ENCODE measurements at regions not wholly inside any gene's neighbourhood (a gene's known extent, or its start where the extent isn't known, plus 50 kb on each side); places are given as distances from the start of the nearest gene placed in this dataset.

- TF ChIP-seq CTCF (IDR thresholded peaks at IDR 0.05) (no peak), POLR2A (IDR thresholded peaks at IDR 0.05) (no peak)
These were observed 140.3 kb upstream of the PFKP start for GRCh38 chr10:2926918-2927660.
